ENCODE measurements at regions not wholly inside any gene's neighbourhood (a gene's known extent, or its start where the extent isn't known, plus 50 kb on each side); places are given as distances from the start of the nearest gene placed in this dataset.

GRCh38 chr16:6066652-6067051 is 969.1 kb upstream of the EEF2KMT start:
- Histone ChIP-seq H3K36me3 (no peaks in the 10 kb centered on the region), H3K9me3 (no peaks in the 10 kb centered on the region), H3K4me1 (no peaks in the 10 kb centered on the region), H3K27ac (no peak overlapping the region), H3K27me3 (no peaks in the 10 kb centered on the region), H3K4me3 (no peak overlapping the region)
- TF ChIP-seq POLR2A (IDR thresholded peaks at IDR 0.05) (no peak), POLR2AphosphoS5 (IDR thresholded peaks at IDR 0.05) (no peak), EP300 (IDR thresholded peaks at IDR 0.05; ENCODE audit: low read depth) (no peak)
- TF ChIP-seq, protein P1, sequence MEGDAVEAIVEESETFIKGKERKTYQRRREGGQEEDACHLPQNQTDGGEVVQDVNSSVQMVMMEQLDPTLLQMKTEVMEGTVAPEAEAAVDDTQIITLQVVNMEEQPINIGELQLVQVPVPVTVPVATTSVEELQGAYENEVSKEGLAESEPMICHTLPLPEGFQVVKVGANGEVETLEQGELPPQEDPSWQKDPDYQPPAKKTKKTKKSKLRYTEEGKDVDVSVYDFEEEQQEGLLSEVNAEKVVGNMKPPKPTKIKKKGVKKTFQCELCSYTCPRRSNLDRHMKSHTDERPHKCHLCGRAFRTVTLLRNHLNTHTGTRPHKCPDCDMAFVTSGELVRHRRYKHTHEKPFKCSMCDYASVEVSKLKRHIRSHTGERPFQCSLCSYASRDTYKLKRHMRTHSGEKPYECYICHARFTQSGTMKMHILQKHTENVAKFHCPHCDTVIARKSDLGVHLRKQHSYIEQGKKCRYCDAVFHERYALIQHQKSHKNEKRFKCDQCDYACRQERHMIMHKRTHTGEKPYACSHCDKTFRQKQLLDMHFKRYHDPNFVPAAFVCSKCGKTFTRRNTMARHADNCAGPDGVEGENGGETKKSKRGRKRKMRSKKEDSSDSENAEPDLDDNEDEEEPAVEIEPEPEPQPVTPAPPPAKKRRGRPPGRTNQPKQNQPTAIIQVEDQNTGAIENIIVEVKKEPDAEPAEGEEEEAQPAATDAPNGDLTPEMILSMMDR (IDR thresholded peaks at IDR 0.05), result no peak
- no peak for DNase-seq
- WGBS, 2 donors (ENCODE audit: low coverage in 1 of 2), result 64 to 68% methylated on average over 4 to 7 of the region's 7 CpGs
- intact Hi-C loops (cut with DNase I; ENCODE audit: low total_unique reads) (no loop called here), in situ Hi-C loops (cut with MboI; ENCODE audit: low pct_ligation_motif_present in 1 of 4, low pct_unique_long_range_greater_than_20kb in 1 of 4, low sequenced_read_pairs in 3 of 4) (no loop called here)

- in situ Hi-C loops (cut with MboI; ENCODE audit: low pct_ligation_motif_present in 1 of 4, low pct_unique_long_range_greater_than_20kb in 1 of 4, low sequenced_read_pairs in 3 of 4) (no loop called here), intact Hi-C loops (cut with DNase I; ENCODE audit: low total_unique reads) (no loop called here)
- Histone ChIP-seq H3K4me1 (no peaks in the 10 kb centered on the region), H3K4me3 (no peak overlapping the region), H3K36me3 (no peaks in the 10 kb centered on the region), H3K27ac (no peak overlapping the region), H3K27me3 (no peaks in the 10 kb centered on the region), H3K9me3 (no peaks in the 10 kb centered on the region)
- no peak for TF ChIP-seq POLR2A (IDR thresholded peaks at IDR 0.05)
- TF ChIP-seq, protein P1 (IDR thresholded peaks at IDR 0.05), result no peak
- TF ChIP-seq POLR2AphosphoS5 (IDR thresholded peaks at IDR 0.05), result no peak
- TF ChIP-seq EP300 (IDR thresholded peaks at IDR 0.05; ENCODE audit: low read depth), result no peak
- WGBS, 2 donors (ENCODE audit: low coverage in 1 of 2), result 54 to 75% methylated on average over 3 of the region's 3 CpGs
- no peak for DNase-seq
Observed at GRCh38 chr16:6063526-6063925, 965.9 kb upstream of the EEF2KMT start.

DNA sequence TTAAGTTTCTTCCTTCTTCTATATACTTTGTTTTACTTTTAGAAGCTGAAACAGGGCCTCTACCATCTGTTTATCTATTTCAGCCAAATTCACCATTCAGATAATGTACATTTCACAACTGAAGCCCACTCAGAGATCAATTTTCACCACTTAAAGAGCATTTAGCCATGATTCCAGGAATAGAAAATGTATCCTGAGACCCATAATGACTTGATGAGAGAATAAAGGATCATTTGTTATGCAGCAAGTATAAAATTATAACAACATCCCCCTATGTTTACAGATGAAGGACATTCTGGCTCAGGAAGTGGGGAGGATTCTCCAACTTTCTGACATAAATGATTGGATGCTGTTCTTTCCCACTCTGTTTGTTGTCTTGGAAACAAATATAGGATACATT is 962.1 kb upstream of the EEF2KMT start:
- no peak for DNase-seq
- no peak for TF ChIP-seq EP300 (IDR thresholded peaks at IDR 0.05; ENCODE audit: low read depth)
- no peak for TF ChIP-seq POLR2AphosphoS5 (IDR thresholded peaks at IDR 0.05)
- TF ChIP-seq, protein P1 (IDR thresholded peaks at IDR 0.05), result no peak
- H3K27ac ChIP-seq, result no peak overlapping the region
- H3K4me1 ChIP-seq, result no peaks in the 10 kb centered on the region
- H3K36me3 ChIP-seq, result no peaks in the 10 kb centered on the region
- intact Hi-C loops (cut with DNase I; ENCODE audit: low total_unique reads), result no loop called here
- no peaks in the 10 kb centered on the region for H3K9me3 ChIP-seq
- no peak overlapping the region for H3K4me3 ChIP-seq
- no peaks in the 10 kb centered on the region for H3K27me3 ChIP-seq
- in situ Hi-C loops (cut with MboI; ENCODE audit: low pct_ligation_motif_present in 1 of 4, low pct_unique_long_range_greater_than_20kb in 1 of 4, low sequenced_read_pairs in 3 of 4), result no loop called here

- Histone ChIP-seq H3K27me3 (no peaks in the 10 kb centered on the region), H3K27ac (no peak overlapping the region), H3K36me3 (no peaks in the 10 kb centered on the region), H3K9me3 (no peaks in the 10 kb centered on the region), H3K4me1 (no peaks in the 10 kb centered on the region), H3K4me3 (no peak overlapping the region)
- no peak for DNase-seq
- WGBS, 2 donors (ENCODE audit: low coverage in 1 of 2), result 42 to 70% methylated on average over 6 of the region's 6 CpGs
- TF ChIP-seq EP300 (IDR thresholded peaks at IDR 0.05; ENCODE audit: low read depth) (no peak), POLR2AphosphoS5 (IDR thresholded peaks at IDR 0.05) (no peak), POLR2A (IDR thresholded peaks at IDR 0.05) (no peak)
- TF ChIP-seq, protein P1 (IDR thresholded peaks at IDR 0.05), result no peak
- intact Hi-C loops (cut with DNase I; ENCODE audit: low total_unique reads) (no loop called here), in situ Hi-C loops (cut with MboI; ENCODE audit: low pct_ligation_motif_present in 1 of 4, low pct_unique_long_range_greater_than_20kb in 1 of 4, low sequenced_read_pairs in 3 of 4) (no loop called here)
Observed at GRCh38 chr16:6057821-6058220, 960.2 kb upstream of the EEF2KMT start.

Measured in transverse colon (tissue), 4 donors.